ENCODE measurements at regions not wholly inside any gene's neighbourhood (a gene's known extent, or its start where the extent isn't known, plus 50 kb on each side); places are given as distances from the start of the nearest gene placed in this dataset.

DNA sequence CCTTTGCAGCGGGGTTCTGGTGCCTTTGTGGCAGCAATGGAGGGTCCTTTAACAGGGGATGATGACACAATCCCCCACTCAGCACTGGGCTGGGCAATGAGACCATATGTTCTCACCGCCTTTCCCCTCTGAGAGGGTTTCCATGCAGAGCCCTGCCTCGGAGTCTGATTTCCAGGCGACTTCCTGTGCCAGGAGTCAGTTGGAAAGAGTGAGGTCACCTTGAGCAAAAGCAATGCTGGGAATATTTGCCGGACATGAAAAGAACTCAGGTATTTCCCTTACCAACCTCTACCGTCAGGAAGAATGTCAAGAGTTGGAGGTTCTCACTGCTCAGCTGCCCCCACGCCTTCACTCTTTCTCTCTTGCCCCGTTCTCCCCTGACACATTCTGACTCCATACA, 284.2 kb upstream of the IRX1 start:
- TF ChIP-seq NFRKB (IDR thresholded peaks at IDR 0.05) (no peak), ARNT (IDR thresholded peaks at IDR 0.05) (no peak), SP1 (IDR thresholded peaks at IDR 0.05) (no peak), FOXK2 (IDR thresholded peaks at IDR 0.05) (no peak), HDGF (IDR thresholded peaks at IDR 0.05; ENCODE audit: borderline replicate concordance) (no peak), SUZ12 (IDR thresholded peaks at IDR 0.05) (no peak), ZNF384 (IDR thresholded peaks at IDR 0.05) (no peak), ELF4 (IDR thresholded peaks at IDR 0.05) (no peak)
- TF ChIP-seq, protein P1, sequence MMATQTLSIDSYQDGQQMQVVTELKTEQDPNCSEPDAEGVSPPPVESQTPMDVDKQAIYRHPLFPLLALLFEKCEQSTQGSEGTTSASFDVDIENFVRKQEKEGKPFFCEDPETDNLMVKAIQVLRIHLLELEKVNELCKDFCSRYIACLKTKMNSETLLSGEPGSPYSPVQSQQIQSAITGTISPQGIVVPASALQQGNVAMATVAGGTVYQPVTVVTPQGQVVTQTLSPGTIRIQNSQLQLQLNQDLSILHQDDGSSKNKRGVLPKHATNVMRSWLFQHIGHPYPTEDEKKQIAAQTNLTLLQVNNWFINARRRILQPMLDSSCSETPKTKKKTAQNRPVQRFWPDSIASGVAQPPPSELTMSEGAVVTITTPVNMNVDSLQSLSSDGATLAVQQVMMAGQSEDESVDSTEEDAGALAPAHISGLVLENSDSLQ (IDR thresholded peaks at IDR 0.05) = no peak

Data from HEK293T (cell line).